ENCODE measurements at regions not wholly inside any gene's neighbourhood (a gene's known extent, or its start where the extent isn't known, plus 50 kb on each side); places are given as distances from the start of the nearest gene placed in this dataset.

DNA sequence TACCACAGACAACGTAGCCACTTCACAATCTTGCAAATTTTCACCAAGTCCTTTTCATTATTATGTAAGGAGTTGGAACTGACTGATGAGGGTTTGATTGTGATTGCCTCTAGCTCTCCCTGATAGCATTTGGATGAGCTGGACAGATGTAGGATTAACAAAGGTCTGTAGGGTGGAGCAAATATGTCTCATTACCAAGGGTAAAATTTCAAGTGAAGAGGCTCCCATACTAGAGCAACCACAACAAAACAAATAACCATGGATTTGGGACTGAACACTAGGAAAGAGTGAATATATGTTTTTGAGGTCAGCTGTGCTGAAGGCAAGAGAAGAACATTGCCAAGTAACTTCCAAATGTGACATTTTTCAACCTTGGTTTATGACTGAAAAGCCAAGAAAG lies 281.7 kb downstream of the NEBL start:
- Histone ChIP-seq H3K4me2 (no peak overlapping the region), H3K9me3 (no peaks in the 10 kb centered on the region), H3K4me3 (no peak overlapping the region), H3K4me1 (no peaks in the 10 kb centered on the region), H3K27ac (no peak overlapping the region)
- TF ChIP-seq, protein P1, sequence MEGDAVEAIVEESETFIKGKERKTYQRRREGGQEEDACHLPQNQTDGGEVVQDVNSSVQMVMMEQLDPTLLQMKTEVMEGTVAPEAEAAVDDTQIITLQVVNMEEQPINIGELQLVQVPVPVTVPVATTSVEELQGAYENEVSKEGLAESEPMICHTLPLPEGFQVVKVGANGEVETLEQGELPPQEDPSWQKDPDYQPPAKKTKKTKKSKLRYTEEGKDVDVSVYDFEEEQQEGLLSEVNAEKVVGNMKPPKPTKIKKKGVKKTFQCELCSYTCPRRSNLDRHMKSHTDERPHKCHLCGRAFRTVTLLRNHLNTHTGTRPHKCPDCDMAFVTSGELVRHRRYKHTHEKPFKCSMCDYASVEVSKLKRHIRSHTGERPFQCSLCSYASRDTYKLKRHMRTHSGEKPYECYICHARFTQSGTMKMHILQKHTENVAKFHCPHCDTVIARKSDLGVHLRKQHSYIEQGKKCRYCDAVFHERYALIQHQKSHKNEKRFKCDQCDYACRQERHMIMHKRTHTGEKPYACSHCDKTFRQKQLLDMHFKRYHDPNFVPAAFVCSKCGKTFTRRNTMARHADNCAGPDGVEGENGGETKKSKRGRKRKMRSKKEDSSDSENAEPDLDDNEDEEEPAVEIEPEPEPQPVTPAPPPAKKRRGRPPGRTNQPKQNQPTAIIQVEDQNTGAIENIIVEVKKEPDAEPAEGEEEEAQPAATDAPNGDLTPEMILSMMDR (IDR thresholded peaks at IDR 0.05): no peak
- TF ChIP-seq, protein P2, sequence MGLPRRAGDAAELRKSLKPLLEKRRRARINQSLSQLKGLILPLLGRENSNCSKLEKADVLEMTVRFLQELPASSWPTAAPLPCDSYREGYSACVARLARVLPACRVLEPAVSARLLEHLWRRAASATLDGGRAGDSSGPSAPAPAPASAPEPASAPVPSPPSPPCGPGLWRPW (IDR thresholded peaks at IDR 0.05): no peak
- TF ChIP-seq, protein P3, sequence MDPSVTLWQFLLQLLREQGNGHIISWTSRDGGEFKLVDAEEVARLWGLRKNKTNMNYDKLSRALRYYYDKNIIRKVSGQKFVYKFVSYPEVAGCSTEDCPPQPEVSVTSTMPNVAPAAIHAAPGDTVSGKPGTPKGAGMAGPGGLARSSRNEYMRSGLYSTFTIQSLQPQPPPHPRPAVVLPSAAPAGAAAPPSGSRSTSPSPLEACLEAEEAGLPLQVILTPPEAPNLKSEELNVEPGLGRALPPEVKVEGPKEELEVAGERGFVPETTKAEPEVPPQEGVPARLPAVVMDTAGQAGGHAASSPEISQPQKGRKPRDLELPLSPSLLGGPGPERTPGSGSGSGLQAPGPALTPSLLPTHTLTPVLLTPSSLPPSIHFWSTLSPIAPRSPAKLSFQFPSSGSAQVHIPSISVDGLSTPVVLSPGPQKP (IDR thresholded peaks at IDR 0.05; ENCODE audit: low read depth, low read length): no peak
- no peak for TF ChIP-seq RFX5 (IDR thresholded peaks at IDR 0.05)
- TF ChIP-seq KDM1A (IDR thresholded peaks at IDR 0.05; ENCODE audit: low read depth): no peak
- TF ChIP-seq, protein P4, sequence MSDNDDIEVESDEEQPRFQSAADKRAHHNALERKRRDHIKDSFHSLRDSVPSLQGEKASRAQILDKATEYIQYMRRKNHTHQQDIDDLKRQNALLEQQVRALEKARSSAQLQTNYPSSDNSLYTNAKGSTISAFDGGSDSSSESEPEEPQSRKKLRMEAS (IDR thresholded peaks at IDR 0.05): no peak
- FAIRE-seq (no peak), ATAC-seq (no peak), DNase-seq (ENCODE audit: low read depth in 1 of 2, low spot score in 1 of 2) (no peak)
- POLR2A ChIA-PET: no interaction called here
- WGBS (ENCODE audit: missing lambda C conversion rate): 0% methylated on average over 1 of the region's 1 CpG
- CTCF ChIA-PET: no interaction called here

DNA sequence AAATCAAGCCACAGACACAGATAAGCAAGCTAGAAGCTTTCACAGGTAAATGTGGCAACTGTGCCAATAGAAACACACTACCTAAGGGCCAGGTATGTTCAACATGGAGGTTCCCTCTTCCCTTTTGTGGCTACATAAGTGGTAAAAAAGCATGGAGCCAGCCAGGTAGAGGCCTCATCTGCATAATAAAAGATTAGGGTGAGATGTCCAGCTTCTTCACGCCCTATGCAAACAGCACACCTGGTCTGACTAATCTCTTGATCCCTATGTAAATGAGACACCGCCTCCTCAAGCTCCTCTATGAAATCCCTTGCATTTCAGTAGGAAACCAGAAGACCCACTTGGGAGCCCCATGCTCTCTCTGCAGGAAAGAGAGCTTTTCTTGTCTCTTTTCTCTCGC lies 282.2 kb downstream of the NEBL start:
- DNase-seq (ENCODE audit: low read depth in 1 of 2, low spot score in 1 of 2) (no peak), ATAC-seq (no peak), FAIRE-seq (no peak)
- Histone ChIP-seq H3K9me3 (no peaks in the 10 kb centered on the region), H3K27ac (no peak overlapping the region), H3K4me3 (no peak overlapping the region), H3K4me2 (no peak overlapping the region), H3K4me1 (no peaks in the 10 kb centered on the region)
- TF ChIP-seq, protein P5, sequence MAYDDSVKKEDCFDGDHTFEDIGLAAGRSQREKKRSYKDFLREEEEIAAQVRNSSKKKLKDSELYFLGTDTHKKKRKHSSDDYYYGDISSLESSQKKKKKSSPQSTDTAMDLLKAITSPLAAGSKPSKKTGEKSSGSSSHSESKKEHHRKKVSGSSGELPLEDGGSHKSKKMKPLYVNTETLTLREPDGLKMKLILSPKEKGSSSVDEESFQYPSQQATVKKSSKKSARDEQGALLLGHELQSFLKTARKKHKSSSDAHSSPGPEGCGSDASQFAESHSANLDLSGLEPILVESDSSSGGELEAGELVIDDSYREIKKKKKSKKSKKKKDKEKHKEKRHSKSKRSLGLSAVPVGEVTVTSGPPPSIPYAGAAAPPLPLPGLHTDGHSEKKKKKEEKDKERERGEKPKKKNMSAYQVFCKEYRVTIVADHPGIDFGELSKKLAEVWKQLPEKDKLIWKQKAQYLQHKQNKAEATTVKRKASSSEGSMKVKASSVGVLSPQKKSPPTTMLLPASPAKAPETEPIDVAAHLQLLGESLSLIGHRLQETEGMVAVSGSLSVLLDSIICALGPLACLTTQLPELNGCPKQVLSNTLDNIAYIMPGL (CRISPR knock-in tag; IDR thresholded peaks at IDR 0.05; ENCODE audit: borderline replicate concordance): no peak
- TF ChIP-seq POLR2A (IDR thresholded peaks at IDR 0.05; ENCODE audit: low read length) (no peak), HOXB13 (CRISPR knock-in tag; IDR thresholded peaks at IDR 0.05; ENCODE audit: low read depth) (no peak), EP300 (IDR thresholded peaks at IDR 0.05) (no peak), HDAC2 (IDR thresholded peaks at IDR 0.05) (no peak), SMC3 (IDR thresholded peaks at IDR 0.05) (no peak), RAD21 (conservative IDR thresholded peaks at IDR 0.05 in 1 of 2, IDR thresholded peaks at IDR 0.05 in 1 of 2) (no peak), POLR2AphosphoS2 (conservative IDR thresholded peaks at IDR 0.05; ENCODE audit: low read length) (no peak), CHD4 (IDR thresholded peaks at IDR 0.05; ENCODE audit: borderline replicate concordance) (no peak), BHLHE40 (IDR thresholded peaks at IDR 0.05; ENCODE audit: low read depth, low read length) (no peak), FOXS1 (CRISPR knock-in tag; IDR thresholded peaks at IDR 0.05) (no peak), MAZ (IDR thresholded peaks at IDR 0.05; ENCODE audit: borderline replicate concordance, low read depth, low read length) (no peak), RNF2 (IDR thresholded peaks at IDR 0.05; ENCODE audit: borderline replicate concordance, low read depth) (no peak), EHF (CRISPR knock-in tag; IDR thresholded peaks at IDR 0.05) (no peak)
- ChIA-PET POLR2A (no interaction called here), CTCF (no interaction called here)
- 0% methylated on average over 3 of the region's 3 CpGs for WGBS (ENCODE audit: missing lambda C conversion rate)

DNA sequence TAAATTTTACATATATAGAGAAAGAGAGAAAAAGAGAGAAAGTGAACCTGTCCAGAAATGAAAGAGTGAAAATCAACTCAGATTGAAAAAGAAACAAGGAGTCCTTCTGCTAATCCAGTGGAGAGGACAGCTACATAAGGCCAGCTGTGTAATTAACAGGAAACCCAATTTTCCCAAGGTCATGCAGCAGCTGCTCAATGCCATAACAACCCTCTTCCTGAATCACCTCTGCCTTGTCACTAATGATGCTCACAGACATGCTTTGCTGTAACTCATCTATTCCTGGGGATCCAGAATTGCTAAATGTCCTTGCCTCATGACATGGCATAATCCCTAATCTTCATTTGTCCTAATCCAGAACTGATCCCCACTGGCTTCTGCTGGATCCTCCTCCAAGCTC lies 288.6 kb downstream of the NEBL start:
- no peak for DNase-seq (ENCODE audit: low read depth in 1 of 2, low spot score in 1 of 2)
- H3K27ac ChIP-seq: no peak overlapping the region
- FAIRE-seq: no peak
- CTCF ChIA-PET: no interaction called here
- H3K4me1 ChIP-seq: no peaks in the 10 kb centered on the region
- ATAC-seq: no peak
- no peaks in the 10 kb centered on the region for H3K9me3 ChIP-seq
- H3K4me2 ChIP-seq: no peak overlapping the region
- H3K4me3 ChIP-seq: no peak overlapping the region
- POLR2A ChIA-PET: no interaction called here
- no peak for TF ChIP-seq EP300 (IDR thresholded peaks at IDR 0.05)
- TF ChIP-seq, protein P1 (IDR thresholded peaks at IDR 0.05): no peak
- TF ChIP-seq JUNB (IDR thresholded peaks at IDR 0.05): no peak
- no peak for TF ChIP-seq ZNF302 (CRISPR knock-in tag; IDR thresholded peaks at IDR 0.05)
- TF ChIP-seq JUN (IDR thresholded peaks at IDR 0.05): no peak
- no peak for TF ChIP-seq EHF (CRISPR knock-in tag; IDR thresholded peaks at IDR 0.05)
- no peak for TF ChIP-seq CBX8 (IDR thresholded peaks at IDR 0.05)
- no peak for TF ChIP-seq MAFK (IDR thresholded peaks at IDR 0.05; ENCODE audit: partially characterized antibody)
- TF ChIP-seq CEBPB (IDR thresholded peaks at IDR 0.05): no peak
- TF ChIP-seq EHMT2 (IDR thresholded peaks at IDR 0.05; ENCODE audit: low read depth): no peak
- no peak for TF ChIP-seq FOSL2 (IDR thresholded peaks at IDR 0.05)
- no peak for TF ChIP-seq FOSL2 (CRISPR knock-in tag; IDR thresholded peaks at IDR 0.05)
- TF ChIP-seq MYC (IDR thresholded peaks at IDR 0.05; ENCODE audit: borderline replicate concordance, low read length): no peak
- no peak for TF ChIP-seq ZFP36 (IDR thresholded peaks at IDR 0.05; ENCODE audit: borderline replicate concordance, partially characterized antibody)
- no peak for TF ChIP-seq HOXB13 (CRISPR knock-in tag; IDR thresholded peaks at IDR 0.05; ENCODE audit: low read depth)

Data from A549 (cell line).